Glutamatergic neuron (in vitro differentiated cells): ENCODE measurements at regions not wholly inside any gene's neighbourhood (a gene's known extent, or its start where the extent isn't known, plus 50 kb on each side); places are given as distances from the start of the nearest gene placed in this dataset.
"Not testable (repeated sequence)": the region's sequence is repeated elsewhere in the genome, so short reads cannot be mapped to it uniquely, and the experiment has no call there.

Experiments used
- DNase-seq: peaks from one replicate; pipeline ENCODE4 v3.0.0; 2022
- H3K27ac Mint-ChIP-seq: one replicate; pipeline ENCODE4 v1.8.0; 2020; ENCODE audit warnings: mild to moderate bottlenecking, mixed read lengths, inconsistent platforms; ENCODE audit not compliant: unreplicated experiment
- H3K27me3 Mint-ChIP-seq: one replicate; pipeline ENCODE4 v1.8.0; 2020; ENCODE audit warnings: mild to moderate bottlenecking, moderate library complexity, mixed read lengths, inconsistent platforms; ENCODE audit not compliant: unreplicated experiment
- H3K36me3 Mint-ChIP-seq: one replicate; pipeline ENCODE4 v1.8.0; 2020; ENCODE audit warnings: mild to moderate bottlenecking, mixed read lengths, inconsistent platforms; ENCODE audit not compliant: unreplicated experiment
- H3K4me1 Mint-ChIP-seq: one replicate; pipeline ENCODE4 v1.8.0; 2020; ENCODE audit warnings: mild to moderate bottlenecking, low read depth, mixed read lengths, inconsistent platforms; ENCODE audit not compliant: unreplicated experiment
- H3K4me3 Mint-ChIP-seq: one replicate; pipeline ENCODE4 v1.8.0; 2020; ENCODE audit warnings: mild to moderate bottlenecking, mixed read lengths, inconsistent platforms; ENCODE audit not compliant: unreplicated experiment
- H3K9me3 Mint-ChIP-seq: one replicate; pipeline ENCODE4 v1.8.0; 2020; ENCODE audit warnings: mild to moderate bottlenecking, moderate library complexity, mixed read lengths, inconsistent platforms; ENCODE audit not compliant: unreplicated experiment
- CTCF ChIP-seq: fragments of 200-600 bp; sonication (generic); IDR thresholded peaks from one replicate; pipeline ENCODE4 v1.5.0; 2021; ENCODE audit not compliant: partially characterized antibody, unreplicated experiment

- H3K4me1 Mint-ChIP-seq = no peaks in the 10 kb centered on the region
- TF ChIP-seq CTCF = no peak
- no peaks in the 10 kb centered on the region for H3K27me3 Mint-ChIP-seq
- no peaks in the 10 kb centered on the region for H3K36me3 Mint-ChIP-seq
- no peaks in the 10 kb centered on the region for H3K9me3 Mint-ChIP-seq
- no peak overlapping the region for H3K4me3 Mint-ChIP-seq
- no peak overlapping the region for H3K27ac Mint-ChIP-seq
- no peak for DNase-seq
These were observed 753.4 kb upstream of the ADGRB3 start for GRCh38 chr6:67881706-67882065.

DNA sequence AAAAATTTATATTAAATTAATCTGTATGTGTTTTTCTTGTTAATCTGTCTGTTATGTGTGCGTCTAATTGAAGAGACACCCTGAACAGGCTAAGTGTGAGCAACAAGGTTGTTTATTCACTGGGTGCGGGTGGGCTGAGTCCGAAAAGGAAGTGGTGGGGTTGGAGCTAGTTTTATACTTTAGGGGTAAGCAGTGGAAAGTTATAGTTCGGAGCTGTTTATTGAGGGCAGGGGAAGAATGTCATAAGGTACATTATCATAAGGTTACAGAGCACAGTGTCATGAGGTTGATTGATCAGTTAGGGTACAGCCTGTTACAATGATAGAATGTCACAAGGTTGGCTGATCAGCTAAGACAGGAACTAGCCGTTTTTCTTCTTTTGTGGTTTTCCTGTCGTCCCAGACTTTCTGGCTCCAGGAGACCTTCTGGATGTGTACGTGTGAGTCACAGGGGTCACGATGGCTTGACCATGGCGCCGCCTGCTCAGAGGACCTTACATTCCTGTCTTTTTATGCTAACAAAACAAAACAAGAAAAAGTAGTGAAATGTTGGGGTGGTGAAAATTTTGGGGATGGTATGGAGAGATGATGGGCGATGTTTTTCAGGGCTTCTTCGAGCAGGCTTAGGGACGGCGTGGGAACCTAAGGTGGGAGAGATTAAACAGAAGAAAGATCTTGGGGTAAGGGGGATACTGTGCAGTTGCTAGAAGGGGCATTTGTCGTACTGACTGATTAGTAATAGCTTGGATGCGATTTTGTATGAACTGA, 754.0 kb upstream of the ADGRB3 start:
- no peak overlapping the region for H3K4me3 Mint-ChIP-seq
- no peak for DNase-seq
- no peaks in the 10 kb centered on the region for H3K36me3 Mint-ChIP-seq
- H3K9me3 Mint-ChIP-seq = no peaks in the 10 kb centered on the region
- no peak for TF ChIP-seq CTCF
- no peaks in the 10 kb centered on the region for H3K27me3 Mint-ChIP-seq
- H3K27ac Mint-ChIP-seq = no peak overlapping the region
- H3K4me1 Mint-ChIP-seq = no peaks in the 10 kb centered on the region

DNA sequence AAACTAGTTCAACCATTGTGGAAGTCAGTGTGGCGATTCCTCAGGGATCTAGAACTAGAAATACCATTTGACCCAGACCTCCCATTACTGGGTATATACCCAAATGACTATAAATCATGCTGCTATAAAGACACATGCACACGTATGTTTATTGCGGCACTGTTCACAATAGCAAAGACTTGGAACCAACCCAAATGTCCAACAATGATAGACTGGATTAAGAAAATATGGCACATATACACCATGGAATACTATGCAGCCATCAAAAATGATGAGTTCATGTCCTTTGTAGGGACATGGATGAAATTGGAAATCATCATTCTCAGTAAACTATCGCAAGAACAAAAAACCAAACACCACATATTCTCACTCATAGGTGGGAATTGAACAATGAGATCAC, 754.7 kb upstream of the ADGRB3 start:
- H3K27ac Mint-ChIP-seq, H3K4me3 Mint-ChIP-seq, H3K9me3 Mint-ChIP-seq, DNase-seq, H3K4me1 Mint-ChIP-seq, H3K36me3 Mint-ChIP-seq, H3K27me3 Mint-ChIP-seq: not testable (repeated sequence)

DNA sequence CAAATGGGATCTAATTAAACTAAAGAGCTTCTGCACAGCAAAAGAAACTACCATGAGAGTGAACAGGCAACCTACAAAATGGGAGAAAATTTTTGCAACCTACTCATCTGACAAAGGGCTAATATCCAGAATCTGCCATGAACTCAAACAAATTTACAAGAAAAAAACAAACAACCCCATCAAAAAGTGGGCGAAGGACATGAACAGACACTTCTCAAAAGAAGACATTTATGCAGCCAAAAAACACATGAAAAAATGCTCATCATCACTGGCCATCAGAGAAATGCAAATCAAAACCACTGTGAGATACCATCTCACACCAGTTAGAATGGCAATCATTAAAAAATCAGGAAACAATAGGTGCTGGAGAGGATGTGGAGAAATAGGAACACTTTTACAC, 755.2 kb upstream of the ADGRB3 start:
- not testable (repeated sequence) for H3K4me1 Mint-ChIP-seq, H3K36me3 Mint-ChIP-seq, H3K27ac Mint-ChIP-seq, H3K9me3 Mint-ChIP-seq, H3K4me3 Mint-ChIP-seq, DNase-seq, H3K27me3 Mint-ChIP-seq

GRCh38 chr6:67879105-67879904, 755.8 kb upstream of the ADGRB3 start:
- not testable (repeated sequence) for H3K4me1 Mint-ChIP-seq, H3K27ac Mint-ChIP-seq, H3K4me3 Mint-ChIP-seq, H3K36me3 Mint-ChIP-seq, H3K27me3 Mint-ChIP-seq, H3K9me3 Mint-ChIP-seq, DNase-seq

GRCh38 chr6:67878216-67878615, 756.9 kb upstream of the ADGRB3 start:
- H3K4me3 Mint-ChIP-seq, H3K9me3 Mint-ChIP-seq, H3K4me1 Mint-ChIP-seq, DNase-seq, H3K36me3 Mint-ChIP-seq, H3K27me3 Mint-ChIP-seq, H3K27ac Mint-ChIP-seq: not testable (repeated sequence)

GRCh38 chr6:67877288-67877687, 757.8 kb upstream of the ADGRB3 start:
- no peak for DNase-seq
- Mint-ChIP-seq H3K4me1 (no peaks in the 10 kb centered on the region), H3K9me3 (peaks cover 2% of the 10 kb centered on the region), H3K36me3 (no peaks in the 10 kb centered on the region), H3K27ac (no peak overlapping the region), H3K27me3 (no peaks in the 10 kb centered on the region), H3K4me3 (no peak overlapping the region)
- TF ChIP-seq CTCF = no peak
